ENCODE measurements at regions not wholly inside any gene's neighbourhood (a gene's known extent, or its start where the extent isn't known, plus 50 kb on each side); places are given as distances from the start of the nearest gene placed in this dataset.
"Not testable (repeated sequence)": the region's sequence is repeated elsewhere in the genome, so short reads cannot be mapped to it uniquely, and the experiment has no call there.

DNA sequence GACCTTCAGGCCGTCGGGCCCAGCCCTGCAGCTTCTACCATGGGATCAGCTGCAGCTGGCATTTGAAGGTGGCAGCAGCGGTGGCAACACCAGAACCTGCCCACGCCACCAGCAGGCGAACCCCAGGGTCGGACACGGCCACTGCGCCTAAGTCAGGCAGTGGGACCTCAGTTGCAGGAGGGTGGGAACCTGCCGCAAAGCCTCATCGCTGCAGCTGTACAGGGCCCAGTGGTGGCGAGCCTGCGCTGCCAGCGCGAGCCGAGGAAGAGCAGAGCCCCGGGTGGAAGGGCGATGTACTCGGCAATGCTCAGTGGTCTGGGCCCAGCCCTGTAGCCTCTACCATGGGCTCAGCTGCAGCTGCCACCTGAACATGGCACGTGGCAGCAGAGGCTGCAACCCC lies 441.6 kb downstream of the POTEH start:
- TF ChIP-seq, protein P1, sequence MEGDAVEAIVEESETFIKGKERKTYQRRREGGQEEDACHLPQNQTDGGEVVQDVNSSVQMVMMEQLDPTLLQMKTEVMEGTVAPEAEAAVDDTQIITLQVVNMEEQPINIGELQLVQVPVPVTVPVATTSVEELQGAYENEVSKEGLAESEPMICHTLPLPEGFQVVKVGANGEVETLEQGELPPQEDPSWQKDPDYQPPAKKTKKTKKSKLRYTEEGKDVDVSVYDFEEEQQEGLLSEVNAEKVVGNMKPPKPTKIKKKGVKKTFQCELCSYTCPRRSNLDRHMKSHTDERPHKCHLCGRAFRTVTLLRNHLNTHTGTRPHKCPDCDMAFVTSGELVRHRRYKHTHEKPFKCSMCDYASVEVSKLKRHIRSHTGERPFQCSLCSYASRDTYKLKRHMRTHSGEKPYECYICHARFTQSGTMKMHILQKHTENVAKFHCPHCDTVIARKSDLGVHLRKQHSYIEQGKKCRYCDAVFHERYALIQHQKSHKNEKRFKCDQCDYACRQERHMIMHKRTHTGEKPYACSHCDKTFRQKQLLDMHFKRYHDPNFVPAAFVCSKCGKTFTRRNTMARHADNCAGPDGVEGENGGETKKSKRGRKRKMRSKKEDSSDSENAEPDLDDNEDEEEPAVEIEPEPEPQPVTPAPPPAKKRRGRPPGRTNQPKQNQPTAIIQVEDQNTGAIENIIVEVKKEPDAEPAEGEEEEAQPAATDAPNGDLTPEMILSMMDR (IDR thresholded peaks at IDR 0.05; ENCODE audit: low read depth, low read length, poor library complexity, severe bottlenecking) = not testable (repeated sequence)
- TF ChIP-seq EZH2phosphoT487 (IDR thresholded peaks at IDR 0.05; ENCODE audit: borderline replicate concordance, low read length) = not testable (repeated sequence)

Data from DOHH2 (cell line).